HG03575 (cell line): ENCODE measurements at regions not wholly inside any gene's neighbourhood (a gene's known extent, or its start where the extent isn't known, plus 50 kb on each side); places are given as distances from the start of the nearest gene placed in this dataset.

Source experiments
- ATAC-seq: cut with Tn5 transposase; IDR thresholded peaks from one replicate; pipeline ENCODE4 v1.9.1; 2021; ENCODE audit not compliant: unreplicated experiment, insufficient number of reproducible peaks, low FRiP score; ENCODE audit errors: extremely low read depth

DNA sequence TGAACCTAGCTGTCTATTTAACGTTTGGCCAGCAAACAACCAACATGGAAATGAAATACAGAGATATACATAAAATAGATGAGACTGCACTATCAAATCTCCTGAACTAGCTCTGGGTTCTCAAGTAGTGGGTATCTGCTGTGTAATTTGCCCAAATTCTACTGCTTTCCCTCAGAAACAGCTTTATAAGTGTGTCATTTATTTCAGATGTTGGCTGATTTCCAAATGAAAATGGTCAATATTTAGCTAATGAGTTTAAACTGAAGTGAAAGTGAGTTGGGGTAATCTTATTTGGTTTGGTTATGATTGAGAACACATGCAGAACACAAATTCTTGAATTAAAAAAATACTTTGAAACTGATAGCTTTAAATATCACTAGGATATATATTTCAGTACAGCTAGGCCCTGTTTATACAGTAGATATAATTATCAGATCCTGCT, 601.7 kb upstream of the CXADR start:
- no peak for ATAC-seq

GRCh38 chr21:16912075-16912474, 600.8 kb upstream of the CXADR start:
- no peak for ATAC-seq

- no peak for ATAC-seq
These were observed 599.8 kb upstream of the CXADR start for GRCh38 chr21:16913010-16913409.

- ATAC-seq: no peak
These were observed 584.4 kb upstream of the CXADR start for GRCh38 chr21:16928439-16928838.

DNA sequence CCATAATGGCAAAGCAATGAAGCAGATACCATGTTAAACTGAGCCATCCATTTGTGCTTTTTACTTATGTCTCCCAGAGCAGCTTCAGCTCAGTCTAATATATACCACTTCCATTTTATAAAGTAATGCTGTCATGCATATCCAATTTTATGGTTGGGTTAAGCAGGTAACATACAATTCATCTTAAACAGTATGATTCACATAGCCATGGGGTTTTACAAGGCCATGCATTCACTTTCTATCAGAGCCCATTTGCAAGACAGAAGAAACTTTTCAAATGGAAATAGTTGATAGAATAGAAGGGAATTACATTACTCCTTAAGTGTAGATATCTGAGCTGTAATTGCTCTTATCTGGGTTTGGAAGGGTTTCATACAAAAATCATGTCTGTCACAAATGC, 580.5 kb upstream of the CXADR start:
- ATAC-seq: no peak

DNA sequence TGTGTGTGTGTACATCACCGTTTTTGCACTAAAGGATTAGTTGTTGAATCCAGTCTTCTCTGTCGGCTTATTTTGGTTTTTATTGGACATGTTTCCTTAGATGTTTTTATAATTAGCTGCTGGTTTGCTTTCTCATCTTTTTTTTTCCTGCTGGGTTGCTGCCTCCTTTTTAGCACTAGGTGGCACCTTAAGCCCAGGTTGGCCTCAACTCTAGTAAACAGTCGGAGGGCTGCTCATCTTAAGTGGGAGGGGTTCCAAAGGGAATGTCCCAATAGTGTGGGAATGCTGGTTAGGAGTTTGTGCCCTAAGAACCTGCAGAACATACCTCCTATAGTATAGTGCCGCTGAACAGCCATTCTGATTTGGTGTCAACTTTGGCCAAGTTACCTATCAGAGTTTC, 570.1 kb upstream of the CXADR start:
- no peak for ATAC-seq

- no peak for ATAC-seq
These were observed 569.6 kb upstream of the CXADR start for GRCh38 chr21:16943231-16943630.

GRCh38 chr21:16945580-16945979, 567.3 kb upstream of the CXADR start:
- ATAC-seq: no peak

DNA sequence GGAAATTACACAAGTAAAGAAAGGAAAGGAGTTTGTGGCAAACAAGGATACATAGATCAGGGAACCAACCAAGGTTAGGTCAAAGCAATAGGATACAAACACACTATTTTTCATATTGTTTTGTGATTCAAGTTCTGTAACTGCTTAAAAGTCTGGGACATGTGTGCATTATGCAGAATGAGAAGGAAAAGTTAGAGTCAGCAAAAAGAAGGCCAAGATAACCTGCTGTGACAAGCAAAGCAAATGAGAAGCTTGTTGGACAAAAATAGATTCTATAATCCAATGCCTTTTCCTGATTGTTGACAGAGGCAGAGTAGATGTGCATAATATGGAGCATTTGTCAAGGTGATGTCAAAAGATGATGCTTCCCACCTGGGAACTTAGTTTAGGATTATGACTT, 556.0 kb upstream of the CXADR start:
- ATAC-seq: no peak

DNA sequence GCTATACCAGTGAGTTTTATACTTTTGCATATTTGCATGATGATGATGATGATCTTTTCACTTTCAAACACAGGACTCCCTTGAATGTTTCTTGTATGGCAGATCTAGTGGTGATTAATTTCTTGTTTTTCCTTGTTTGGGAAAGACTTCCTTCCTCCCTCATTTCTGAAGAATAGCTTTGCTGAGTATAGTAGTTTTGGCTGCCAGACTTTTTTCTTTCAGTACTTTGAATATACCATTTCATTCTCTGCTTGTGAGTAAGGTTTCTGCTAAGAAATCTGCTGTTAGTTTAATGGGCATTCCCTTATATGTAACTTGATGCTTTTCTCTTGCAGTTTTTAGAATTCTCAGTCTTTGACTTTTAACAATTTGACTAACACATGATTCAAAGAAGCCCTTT, 547.4 kb upstream of the CXADR start:
- no peak for ATAC-seq

DNA sequence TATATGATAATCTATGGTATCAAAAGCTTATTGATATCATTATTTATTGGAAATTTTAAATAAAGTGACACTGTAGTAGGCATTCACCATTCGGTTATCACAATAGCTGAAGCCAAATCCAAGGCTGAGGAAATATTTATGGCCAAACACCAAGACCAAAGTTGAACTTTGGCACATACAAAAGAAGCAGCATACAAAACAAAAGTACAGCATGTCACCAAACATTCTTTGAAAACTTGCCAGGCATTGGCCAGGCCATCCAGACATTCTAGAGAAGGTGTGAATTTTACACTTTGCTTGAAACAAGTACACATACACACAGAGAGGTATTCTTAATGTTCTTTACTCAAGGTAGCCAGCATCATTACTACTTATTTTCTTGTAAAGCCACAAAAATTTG, 544.4 kb upstream of the CXADR start:
- ATAC-seq: no peak

DNA sequence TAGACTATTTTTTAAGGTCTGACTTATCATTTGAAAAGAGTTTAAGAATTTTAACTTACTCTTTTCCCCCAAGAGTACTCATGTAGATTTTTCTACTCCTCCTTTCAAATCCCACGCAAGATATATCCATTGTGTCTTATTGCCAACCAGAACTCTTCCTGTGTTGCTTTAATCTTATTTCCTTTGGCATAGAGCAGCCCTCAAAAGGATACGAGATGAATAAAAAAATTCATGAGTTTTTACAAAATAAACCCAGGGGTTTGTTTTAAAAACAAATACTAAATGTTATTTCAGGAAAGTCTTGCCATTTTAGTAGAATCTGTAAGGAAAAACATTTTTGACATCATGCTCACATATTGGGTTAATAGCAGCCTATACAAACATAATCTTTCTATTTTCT, 543.2 kb upstream of the CXADR start:
- ATAC-seq: no peak

- no peak for ATAC-seq
These were observed 538.8 kb upstream of the CXADR start for GRCh38 chr21:16974060-16974459.

- no peak for ATAC-seq
These were observed 536.6 kb upstream of the CXADR start for GRCh38 chr21:16976193-16976592.

DNA sequence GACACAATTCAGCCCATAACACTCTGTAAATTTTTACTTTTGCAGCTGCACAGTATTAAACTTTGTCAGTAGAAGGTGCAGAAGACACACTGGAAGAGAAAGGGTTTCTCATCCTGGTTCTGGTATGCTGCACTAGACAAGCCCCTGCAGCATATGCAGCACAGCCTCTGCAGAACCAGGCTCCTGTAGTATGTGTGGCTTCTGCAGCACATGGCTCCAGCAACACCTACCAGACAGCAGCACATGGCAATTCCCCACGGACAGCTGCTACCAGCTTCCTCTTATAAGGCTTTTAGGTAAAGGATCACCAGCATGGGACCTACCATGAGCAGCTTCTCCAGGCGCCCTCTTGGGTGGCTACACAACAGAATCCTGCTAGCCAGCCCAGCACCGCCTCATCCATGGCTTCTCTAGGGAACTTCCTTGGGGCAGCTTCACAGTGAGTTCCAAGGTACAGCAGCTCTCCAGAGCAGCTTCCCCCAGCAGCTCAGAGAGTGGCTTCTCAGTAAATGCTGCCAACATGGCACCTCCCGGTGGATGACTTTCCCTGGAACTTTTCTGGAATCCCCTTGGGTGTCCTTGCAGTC, 534.4 kb upstream of the CXADR start:
- no peak for ATAC-seq

GRCh38 chr21:16979574-16979973, 533.3 kb upstream of the CXADR start:
- no peak for ATAC-seq

DNA sequence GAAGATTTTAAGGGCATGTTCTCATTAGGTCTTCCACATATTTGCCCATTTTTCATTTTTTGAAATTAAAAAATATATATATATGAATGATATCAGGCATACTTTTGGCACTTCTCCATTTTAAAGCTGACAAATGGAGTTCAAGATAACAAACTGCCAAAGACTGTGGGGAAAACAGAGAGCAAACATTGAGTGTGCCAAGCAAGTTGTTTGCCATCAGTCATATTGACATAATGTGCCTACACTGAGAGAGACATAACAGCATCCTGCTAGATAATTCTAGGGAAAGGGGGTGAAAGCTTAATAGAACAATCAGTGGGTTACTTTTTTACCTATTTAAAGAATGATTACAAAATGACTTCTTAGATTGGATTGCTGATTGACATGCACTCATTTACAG, 529.4 kb upstream of the CXADR start:
- no peak for ATAC-seq

DNA sequence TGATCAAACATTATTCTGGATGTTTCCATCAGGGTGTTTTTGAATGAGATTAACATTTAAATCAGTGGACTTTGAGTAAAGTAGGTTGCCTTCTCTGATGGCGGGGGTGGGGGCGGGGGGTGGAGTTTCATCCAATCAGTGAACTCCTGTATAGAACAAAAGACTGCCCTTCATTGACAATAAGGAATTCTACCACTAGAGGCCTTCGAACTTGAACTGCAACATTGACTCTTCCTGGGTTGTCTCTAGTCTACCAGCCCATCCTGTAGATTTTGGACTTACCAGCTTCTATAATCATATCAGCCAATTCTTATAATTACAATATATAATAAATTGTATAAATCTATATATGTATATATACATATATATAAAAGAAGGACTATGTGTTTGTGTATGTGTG, 520.4 kb upstream of the CXADR start:
- ATAC-seq: no peak

DNA sequence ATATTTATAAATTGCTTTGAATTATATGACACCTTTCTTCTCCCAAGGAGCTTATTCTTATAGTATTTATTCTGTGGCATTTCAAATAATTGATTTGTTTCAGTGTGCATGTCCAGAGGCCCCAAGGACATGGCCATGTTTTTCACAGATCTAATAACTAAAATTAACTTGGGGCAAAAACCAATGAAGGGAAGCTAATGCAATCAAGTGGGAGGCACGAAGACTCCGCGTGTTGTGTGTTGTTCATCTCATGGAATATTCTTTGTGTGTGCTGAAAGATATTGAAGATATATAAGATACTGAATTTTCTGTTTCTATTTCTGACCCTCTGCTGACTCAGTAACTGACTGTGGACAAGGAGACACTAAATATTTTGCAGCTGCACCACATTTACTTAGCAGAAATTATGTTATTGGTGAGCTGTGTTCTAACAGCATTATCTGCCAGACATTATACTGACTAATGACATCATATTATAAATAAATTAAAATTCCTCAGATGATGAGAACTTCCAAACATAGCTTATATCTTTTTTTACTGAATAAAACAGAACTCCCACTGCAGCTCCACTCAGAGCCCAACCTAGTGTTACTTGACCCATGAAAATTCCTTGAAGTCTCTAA, 519.3 kb upstream of the CXADR start:
- ATAC-seq: no peak

- ATAC-seq: no peak
These were observed 510.1 kb upstream of the CXADR start for GRCh38 chr21:17002594-17003257.

DNA sequence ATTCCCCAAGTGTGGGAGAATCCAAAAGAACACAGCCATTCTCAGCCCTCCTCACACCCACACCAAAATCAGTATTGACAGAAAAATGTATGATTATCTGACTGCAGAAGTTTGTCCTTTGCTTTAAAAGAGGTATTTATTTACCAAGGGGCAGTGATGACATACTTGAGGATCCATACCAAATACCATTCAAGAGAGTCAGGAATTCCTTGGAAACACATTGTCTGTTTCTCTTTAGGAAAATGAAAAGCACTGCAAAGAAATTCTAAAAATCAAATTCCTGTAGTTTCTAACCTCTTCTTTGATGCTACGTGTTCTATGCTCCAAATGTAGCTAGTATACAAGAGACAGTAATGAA, 509.6 kb upstream of the CXADR start:
- ATAC-seq: no peak
